ENCODE measurements at regions not wholly inside any gene's neighbourhood (a gene's known extent, or its start where the extent isn't known, plus 50 kb on each side); places are given as distances from the start of the nearest gene placed in this dataset.

DNA sequence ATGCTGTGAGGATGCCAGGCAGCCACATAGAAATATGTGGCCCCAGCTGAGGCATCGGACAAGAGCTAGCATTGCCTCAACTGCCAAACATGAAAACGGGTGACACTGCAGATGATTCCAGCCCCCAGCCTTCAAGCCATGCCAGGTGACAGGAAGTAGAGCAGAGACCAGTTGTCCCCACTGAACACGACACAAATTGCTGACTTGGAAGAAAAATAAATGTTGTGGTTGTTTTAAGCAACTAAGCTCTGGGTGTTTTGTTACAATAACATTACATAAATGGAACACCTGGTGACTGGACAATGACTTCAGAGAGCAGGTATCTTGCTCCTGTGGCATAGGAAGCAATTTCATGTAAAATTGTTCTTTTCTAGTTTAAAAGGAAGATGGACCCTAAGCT lies 154.2 kb downstream of the KIF4B start:
- TF ChIP-seq, protein P1, sequence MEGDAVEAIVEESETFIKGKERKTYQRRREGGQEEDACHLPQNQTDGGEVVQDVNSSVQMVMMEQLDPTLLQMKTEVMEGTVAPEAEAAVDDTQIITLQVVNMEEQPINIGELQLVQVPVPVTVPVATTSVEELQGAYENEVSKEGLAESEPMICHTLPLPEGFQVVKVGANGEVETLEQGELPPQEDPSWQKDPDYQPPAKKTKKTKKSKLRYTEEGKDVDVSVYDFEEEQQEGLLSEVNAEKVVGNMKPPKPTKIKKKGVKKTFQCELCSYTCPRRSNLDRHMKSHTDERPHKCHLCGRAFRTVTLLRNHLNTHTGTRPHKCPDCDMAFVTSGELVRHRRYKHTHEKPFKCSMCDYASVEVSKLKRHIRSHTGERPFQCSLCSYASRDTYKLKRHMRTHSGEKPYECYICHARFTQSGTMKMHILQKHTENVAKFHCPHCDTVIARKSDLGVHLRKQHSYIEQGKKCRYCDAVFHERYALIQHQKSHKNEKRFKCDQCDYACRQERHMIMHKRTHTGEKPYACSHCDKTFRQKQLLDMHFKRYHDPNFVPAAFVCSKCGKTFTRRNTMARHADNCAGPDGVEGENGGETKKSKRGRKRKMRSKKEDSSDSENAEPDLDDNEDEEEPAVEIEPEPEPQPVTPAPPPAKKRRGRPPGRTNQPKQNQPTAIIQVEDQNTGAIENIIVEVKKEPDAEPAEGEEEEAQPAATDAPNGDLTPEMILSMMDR (IDR thresholded peaks at IDR 0.05 in 2 of 3, conservative IDR thresholded peaks at IDR 0.05 in 1 of 3; ENCODE audit: borderline replicate concordance in 1 of 3, insufficient read depth in 1 of 3, low read depth in 2 of 3, low read length in 2 of 3) = no peak
- TF ChIP-seq POLR2A (IDR thresholded peaks at IDR 0.05; ENCODE audit: borderline replicate concordance, extremely low read depth, insufficient read depth, insufficient read length) (no peak), YY1 (IDR thresholded peaks at IDR 0.05; ENCODE audit: extremely low read depth, insufficient replicate concordance, low read depth, low read length) (no peak), ZNF274 (IDR thresholded peaks at IDR 0.05; ENCODE audit: low read depth, low read length) (no peak), SP1 (IDR thresholded peaks at IDR 0.05; ENCODE audit: low read depth) (no peak), POLR2AphosphoS5 (IDR thresholded peaks at IDR 0.05; ENCODE audit: low read depth, low read length) (no peak), RAD21 (IDR thresholded peaks at IDR 0.05; ENCODE audit: low read depth) (no peak), ZFX (IDR thresholded peaks at IDR 0.05) (no peak), EZH2phosphoT487 (IDR thresholded peaks at IDR 0.05; ENCODE audit: borderline replicate concordance) (no peak)
- TF ChIP-seq, protein P2, sequence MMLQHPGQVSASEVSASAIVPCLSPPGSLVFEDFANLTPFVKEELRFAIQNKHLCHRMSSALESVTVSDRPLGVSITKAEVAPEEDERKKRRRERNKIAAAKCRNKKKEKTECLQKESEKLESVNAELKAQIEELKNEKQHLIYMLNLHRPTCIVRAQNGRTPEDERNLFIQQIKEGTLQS (IDR thresholded peaks at IDR 0.05) = no peak
- TF ChIP-seq, protein P3, sequence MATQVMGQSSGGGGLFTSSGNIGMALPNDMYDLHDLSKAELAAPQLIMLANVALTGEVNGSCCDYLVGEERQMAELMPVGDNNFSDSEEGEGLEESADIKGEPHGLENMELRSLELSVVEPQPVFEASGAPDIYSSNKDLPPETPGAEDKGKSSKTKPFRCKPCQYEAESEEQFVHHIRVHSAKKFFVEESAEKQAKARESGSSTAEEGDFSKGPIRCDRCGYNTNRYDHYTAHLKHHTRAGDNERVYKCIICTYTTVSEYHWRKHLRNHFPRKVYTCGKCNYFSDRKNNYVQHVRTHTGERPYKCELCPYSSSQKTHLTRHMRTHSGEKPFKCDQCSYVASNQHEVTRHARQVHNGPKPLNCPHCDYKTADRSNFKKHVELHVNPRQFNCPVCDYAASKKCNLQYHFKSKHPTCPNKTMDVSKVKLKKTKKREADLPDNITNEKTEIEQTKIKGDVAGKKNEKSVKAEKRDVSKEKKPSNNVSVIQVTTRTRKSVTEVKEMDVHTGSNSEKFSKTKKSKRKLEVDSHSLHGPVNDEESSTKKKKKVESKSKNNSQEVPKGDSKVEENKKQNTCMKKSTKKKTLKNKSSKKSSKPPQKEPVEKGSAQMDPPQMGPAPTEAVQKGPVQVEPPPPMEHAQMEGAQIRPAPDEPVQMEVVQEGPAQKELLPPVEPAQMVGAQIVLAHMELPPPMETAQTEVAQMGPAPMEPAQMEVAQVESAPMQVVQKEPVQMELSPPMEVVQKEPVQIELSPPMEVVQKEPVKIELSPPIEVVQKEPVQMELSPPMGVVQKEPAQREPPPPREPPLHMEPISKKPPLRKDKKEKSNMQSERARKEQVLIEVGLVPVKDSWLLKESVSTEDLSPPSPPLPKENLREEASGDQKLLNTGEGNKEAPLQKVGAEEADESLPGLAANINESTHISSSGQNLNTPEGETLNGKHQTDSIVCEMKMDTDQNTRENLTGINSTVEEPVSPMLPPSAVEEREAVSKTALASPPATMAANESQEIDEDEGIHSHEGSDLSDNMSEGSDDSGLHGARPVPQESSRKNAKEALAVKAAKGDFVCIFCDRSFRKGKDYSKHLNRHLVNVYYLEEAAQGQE (IDR thresholded peaks at IDR 0.05; ENCODE audit: low read depth) = no peak
